ENCODE measurements at regions not wholly inside any gene's neighbourhood (a gene's known extent, or its start where the extent isn't known, plus 50 kb on each side); places are given as distances from the start of the nearest gene placed in this dataset.
A peak's percentile ranks its signal among the peaks of the same experiment; 100 is the strongest.

DNA sequence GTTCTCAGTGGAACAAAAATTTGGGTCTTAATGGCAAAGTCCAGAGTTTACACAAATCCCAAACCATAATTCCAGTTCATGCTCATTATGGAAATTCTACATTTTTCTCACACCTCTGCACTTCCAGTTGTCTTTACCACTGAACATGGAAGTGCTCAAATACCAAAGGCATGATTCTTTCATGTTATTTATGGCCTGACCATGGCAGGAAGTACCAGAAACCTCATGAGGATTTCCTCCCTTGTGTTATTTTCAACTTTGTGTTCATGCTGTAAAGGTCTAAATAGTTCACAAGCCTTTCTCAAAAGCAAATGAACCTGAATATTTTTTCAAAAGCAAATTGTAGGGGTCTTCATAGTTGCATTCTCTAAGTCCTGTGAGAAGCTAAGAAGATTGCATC lies 82.0 kb upstream of the ITGA1 start:
- TF ChIP-seq POLR2AphosphoS5 (IDR thresholded peaks at IDR 0.05) (no peak), EP300 (IDR thresholded peaks at IDR 0.05) (no peak), POLR2A (IDR thresholded peaks at IDR 0.05) (no peak)
- TF ChIP-seq, protein P1, sequence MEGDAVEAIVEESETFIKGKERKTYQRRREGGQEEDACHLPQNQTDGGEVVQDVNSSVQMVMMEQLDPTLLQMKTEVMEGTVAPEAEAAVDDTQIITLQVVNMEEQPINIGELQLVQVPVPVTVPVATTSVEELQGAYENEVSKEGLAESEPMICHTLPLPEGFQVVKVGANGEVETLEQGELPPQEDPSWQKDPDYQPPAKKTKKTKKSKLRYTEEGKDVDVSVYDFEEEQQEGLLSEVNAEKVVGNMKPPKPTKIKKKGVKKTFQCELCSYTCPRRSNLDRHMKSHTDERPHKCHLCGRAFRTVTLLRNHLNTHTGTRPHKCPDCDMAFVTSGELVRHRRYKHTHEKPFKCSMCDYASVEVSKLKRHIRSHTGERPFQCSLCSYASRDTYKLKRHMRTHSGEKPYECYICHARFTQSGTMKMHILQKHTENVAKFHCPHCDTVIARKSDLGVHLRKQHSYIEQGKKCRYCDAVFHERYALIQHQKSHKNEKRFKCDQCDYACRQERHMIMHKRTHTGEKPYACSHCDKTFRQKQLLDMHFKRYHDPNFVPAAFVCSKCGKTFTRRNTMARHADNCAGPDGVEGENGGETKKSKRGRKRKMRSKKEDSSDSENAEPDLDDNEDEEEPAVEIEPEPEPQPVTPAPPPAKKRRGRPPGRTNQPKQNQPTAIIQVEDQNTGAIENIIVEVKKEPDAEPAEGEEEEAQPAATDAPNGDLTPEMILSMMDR (IDR thresholded peaks at IDR 0.05): no peak
- DNase-seq: no peak
- no peaks in the 10 kb centered on the region for H3K27me3 ChIP-seq
- intact Hi-C loops (cut with DNase I; ENCODE audit: low total_unique reads): no loop called here
- H3K36me3 ChIP-seq: no peaks in the 10 kb centered on the region
- H3K4me1 ChIP-seq: peaks cover 21 to 51% (median 29%) of the 10 kb centered on the region in 4 donors
- no peaks in the 10 kb centered on the region for H3K9me3 ChIP-seq
- peak overlapping the region in 1 of 5 donors; percentile 23 for H3K27ac ChIP-seq
- no peak overlapping the region for H3K4me3 ChIP-seq

DNA sequence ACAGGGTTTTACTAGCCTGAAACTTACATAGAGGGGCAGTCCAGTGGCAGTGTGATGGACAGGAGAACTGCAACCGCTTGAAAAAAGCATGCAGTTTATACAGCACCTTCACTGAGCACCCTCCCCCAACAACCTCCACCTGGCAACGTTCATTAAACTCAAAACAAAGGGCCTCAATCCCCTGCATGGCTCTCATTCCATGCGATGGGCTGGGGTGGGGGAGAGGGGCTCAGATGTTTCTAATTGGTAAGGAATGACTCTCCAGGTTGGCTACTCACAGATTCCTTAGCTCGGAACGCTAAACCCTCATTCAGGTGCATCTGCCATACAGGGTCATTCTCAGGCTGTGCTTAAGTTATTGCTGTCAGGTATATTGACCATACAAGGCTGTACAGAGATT lies 80.9 kb upstream of the ITGA1 start:
- DNase-seq: no peak
- Histone ChIP-seq H3K4me1 (peaks cover 26 to 61% (median 37%) of the 10 kb centered on the region in 4 donors), H3K27ac (peak overlapping the region in 3 of 5 donors; percentile 8 to 44 (median 23)), H3K27me3 (no peaks in the 10 kb centered on the region), H3K9me3 (no peaks in the 10 kb centered on the region), H3K36me3 (no peaks in the 10 kb centered on the region), H3K4me3 (no peak overlapping the region)
- WGBS, 5 donors: 68 to 76% (median 71%) methylated on average over 5 of the region's 5 CpGs
- intact Hi-C loops (cut with DNase I; ENCODE audit: low total_unique reads): no loop called here
- TF ChIP-seq POLR2AphosphoS5 (IDR thresholded peaks at IDR 0.05): no peak
- no peak for TF ChIP-seq POLR2A (IDR thresholded peaks at IDR 0.05)
- no peak for TF ChIP-seq EP300 (IDR thresholded peaks at IDR 0.05)
- TF ChIP-seq, protein P1 (IDR thresholded peaks at IDR 0.05): no peak

DNA sequence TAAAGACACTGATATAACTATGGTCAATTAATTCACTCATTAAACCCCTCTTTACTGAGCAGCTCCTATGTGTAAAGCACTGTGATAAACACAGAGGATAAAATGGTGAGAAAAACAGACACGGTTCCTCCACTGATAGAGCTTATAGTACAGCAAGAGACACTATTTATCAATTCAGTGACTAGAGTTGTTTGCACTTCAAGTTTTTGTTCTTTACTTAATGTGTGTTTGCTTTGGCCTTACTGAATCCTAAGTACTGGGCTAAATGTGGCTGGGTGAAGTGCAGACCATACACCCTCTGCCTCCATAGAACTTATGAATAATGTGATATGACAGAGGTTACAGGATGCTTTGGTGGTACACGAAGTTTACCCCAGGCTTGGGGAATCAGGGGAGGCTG lies 80.1 kb upstream of the ITGA1 start:
- TF ChIP-seq, protein P1 (IDR thresholded peaks at IDR 0.05): no peak
- no peak for TF ChIP-seq EP300 (IDR thresholded peaks at IDR 0.05)
- no peak for TF ChIP-seq POLR2AphosphoS5 (IDR thresholded peaks at IDR 0.05)
- TF ChIP-seq POLR2A (IDR thresholded peaks at IDR 0.05): no peak
- no peaks in the 10 kb centered on the region for H3K36me3 ChIP-seq
- intact Hi-C loops (cut with DNase I; ENCODE audit: low total_unique reads): no loop called here
- H3K9me3 ChIP-seq: no peaks in the 10 kb centered on the region
- no peak overlapping the region for H3K27ac ChIP-seq
- no peak for DNase-seq
- peaks cover 26 to 61% (median 38%) of the 10 kb centered on the region in 4 donors for H3K4me1 ChIP-seq
- WGBS, 5 donors: 24 to 49% (median 36%) methylated on average over 2 of the region's 2 CpGs
- H3K4me3 ChIP-seq: no peak overlapping the region
- H3K27me3 ChIP-seq: no peaks in the 10 kb centered on the region

GRCh38 chr5:52708463-52708862 lies 79.3 kb upstream of the ITGA1 start:
- no peak overlapping the region for H3K27ac ChIP-seq
- peaks cover 26 to 61% (median 38%) of the 10 kb centered on the region in 4 donors for H3K4me1 ChIP-seq
- no peaks in the 10 kb centered on the region for H3K9me3 ChIP-seq
- intact Hi-C loops (cut with DNase I; ENCODE audit: low total_unique reads): no loop called here
- H3K27me3 ChIP-seq: no peaks in the 10 kb centered on the region
- WGBS, 5 donors: 31 to 54% (median 47%) methylated on average over 1 of the region's 1 CpG
- DNase-seq: no peak
- TF ChIP-seq POLR2A (IDR thresholded peaks at IDR 0.05) (no peak), POLR2AphosphoS5 (IDR thresholded peaks at IDR 0.05) (no peak), EP300 (IDR thresholded peaks at IDR 0.05) (no peak)
- TF ChIP-seq, protein P1 (IDR thresholded peaks at IDR 0.05): no peak
- no peak overlapping the region for H3K4me3 ChIP-seq
- H3K36me3 ChIP-seq: no peaks in the 10 kb centered on the region

Measured in stomach (tissue), 8 donors.